PC-9 (cell line): ENCODE measurements at regions not wholly inside any gene's neighbourhood (a gene's known extent, or its start where the extent isn't known, plus 50 kb on each side); places are given as distances from the start of the nearest gene placed in this dataset.

Experiments
- BruUV-seq: library from RNA; stranded (reverse); fragments of 400-500 nt; replicated peaks from 2 replicates; lab custom pipeline; 2021; lab: Mats Ljungman, UMichigan
- CTCF ChIA-PET: fragments of 300-600 bp; sonication (Branson Sonifier 250); formaldehyde crosslinking; loops from one replicate; lab custom pipeline; 2022; ENCODE audit warnings: antibody characterized with exemption; lab: Charles Lee
- POLR2A ChIA-PET: fragments of 300-600 bp; sonication (Branson Sonifier 250); formaldehyde crosslinking; loops from one replicate; lab custom pipeline; 2022; ENCODE audit warnings: antibody characterized with exemption; ENCODE audit not compliant: unreplicated experiment; lab: Charles Lee
- DNase-seq, 2 experiments: peaks; one replicate each; pipeline versions ENCODE4 v3.0.0 to v3.0.0-alpha.2; 2015 to 2022; ENCODE audit warnings: mixed read lengths in 1 of 2
- H2AFZ ChIP-seq: fragments of 200-600 bp; sonication (generic); 2 replicates; pipeline ENCODE4 v1.8.1; 2017; ENCODE audit warnings: antibody characterized with exemption
- H3F3A ChIP-seq: fragments of 200-600 bp; sonication (generic); 2 replicates; pipeline ENCODE4 v1.8.1; 2017; ENCODE audit warnings: antibody characterized with exemption, mild to moderate bottlenecking, low read depth; ENCODE audit not compliant: insufficient read depth
- H3K27ac ChIP-seq: fragments of 200-600 bp; sonication (generic); 2 replicates; pipeline ENCODE4 v1.6.1; 2016; ENCODE audit warnings: mixed run types
- H3K27me3 ChIP-seq: fragments of 200-600 bp; sonication (generic); 2 replicates; pipeline ENCODE4 v1.6.1; 2016; ENCODE audit warnings: low read depth, mixed run types; ENCODE audit not compliant: insufficient read depth
- H3K36me3 ChIP-seq: fragments of 200-600 bp; sonication (generic); 2 replicates; pipeline ENCODE4 v1.6.1; 2016; ENCODE audit warnings: low read depth, mixed run types
- H3K4me1 ChIP-seq: fragments of 200-600 bp; sonication (generic); replicated peaks from 2 replicates; pipeline ENCODE4 v1.6.1; 2016; ENCODE audit warnings: mixed run types; ENCODE audit not compliant: insufficient read depth
- H3K4me2 ChIP-seq: fragments of 200-600 bp; sonication (generic); 2 replicates; pipeline ENCODE4 v1.6.1; 2017; ENCODE audit warnings: mixed run types
- H3K4me3 ChIP-seq: fragments of 200-600 bp; sonication (generic); 2 replicates; pipeline ENCODE4 v1.6.1; 2016; ENCODE audit warnings: mixed run types
- H3K79me2 ChIP-seq: fragments of 200-600 bp; sonication (generic); 2 replicates; pipeline ENCODE4 v1.6.1; 2017; ENCODE audit warnings: low read depth, mixed run types
- H3K9me2 ChIP-seq: fragments of 200-600 bp; sonication (generic); 2 replicates; pipeline ENCODE4 v1.8.1; 2017; ENCODE audit warnings: mild to moderate bottlenecking; ENCODE audit not compliant: insufficient read depth
- H3K9me3 ChIP-seq: fragments of 200-600 bp; sonication (generic); 2 replicates; pipeline ENCODE4 v1.8.1; 2016; ENCODE audit warnings: low read depth; ENCODE audit not compliant: insufficient read depth
- H4K20me1 ChIP-seq: fragments of 200-600 bp; sonication (generic); 2 replicates; pipeline ENCODE4 v1.8.1; 2017; ENCODE audit not compliant: insufficient read depth
- EZH2 ChIP-seq: fragments of 200-600 bp; sonication (generic); IDR thresholded peaks from 2 replicates; pipeline ENCODE4 v1.8.0; 2017; ENCODE audit warnings: antibody characterized with exemption, low read depth
- intact Hi-C: fragments of 100-400 bp; cut with micrococcal nuclease; formaldehyde crosslinking; loops from one replicate; pipeline ENCODE4 v1.10.0; 2022; ENCODE audit not compliant: unreplicated experiment
- TF ChIP-seq, protein P1 (sequence below): fragments of 200-600 bp; sonication (generic); conservative IDR thresholded peaks from 2 replicates; pipeline ENCODE4 v1.6.1; 2017; ENCODE audit warnings: mixed run types, antibody characterized with exemption, mild to moderate bottlenecking, moderate library complexity

DNA sequence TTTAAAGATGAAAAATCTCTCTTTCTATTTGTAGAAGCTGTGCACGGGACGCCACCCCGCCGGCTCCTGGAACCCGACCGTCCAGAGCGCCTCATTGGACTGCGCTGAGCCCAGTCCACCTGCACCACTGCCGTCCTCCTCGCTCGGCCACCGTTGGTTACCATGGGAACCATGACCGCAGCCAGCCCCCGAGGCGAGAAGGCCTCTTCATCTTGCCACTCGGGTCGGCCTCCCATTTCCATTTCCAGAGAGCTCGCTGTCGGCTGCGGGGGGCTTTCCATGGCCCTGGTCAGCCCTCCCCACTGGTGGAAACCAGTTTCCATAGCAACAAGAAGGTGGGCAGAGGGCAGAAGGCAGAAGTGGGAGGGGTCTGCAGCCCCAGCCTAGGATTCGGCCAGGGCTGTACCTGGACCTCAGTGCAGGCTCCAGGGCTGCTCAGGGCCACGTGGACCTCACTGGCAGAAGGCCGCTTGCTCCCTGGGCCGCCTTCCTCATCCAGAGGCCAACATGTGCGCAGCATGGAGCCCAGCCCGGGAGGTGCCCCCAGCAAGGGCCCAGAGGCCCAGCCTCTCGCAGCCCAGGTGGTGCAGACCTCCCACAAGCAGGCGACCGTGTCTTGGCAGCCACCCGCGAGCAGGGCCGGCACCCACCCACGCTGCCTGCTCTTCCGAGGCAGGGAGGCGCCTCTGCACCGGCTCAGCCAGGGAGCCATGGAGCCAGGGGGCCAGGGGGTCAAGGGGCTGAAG lies 283.5 kb upstream of the PPP2R2D start:
- no peak for DNase-seq
- intact Hi-C loops, result no loop called here
- Histone ChIP-seq H3K36me3 (no peaks in the 10 kb centered on the region), H3K4me3 (no peak overlapping the region), H3K27me3 (peaks cover 11% of the 10 kb centered on the region), H3K4me2 (no peak overlapping the region), H4K20me1 (no peaks in the 10 kb centered on the region), H3K79me2 (no peaks in the 10 kb centered on the region), H3K9me2 (no peaks in the 10 kb centered on the region), H3K9me3 (no peaks in the 10 kb centered on the region), H3K27ac (no peak overlapping the region), H2AFZ (no peak overlapping the region), H3F3A (no peaks in the 10 kb centered on the region), H3K4me1 (no peaks in the 10 kb centered on the region; the same call in 1 of the 2 replicates)
- POLR2A ChIA-PET, result no interaction called here
- no TSS peak for BruUV-seq
- CTCF ChIA-PET, result no interaction called here
- TF ChIP-seq, protein P1, sequence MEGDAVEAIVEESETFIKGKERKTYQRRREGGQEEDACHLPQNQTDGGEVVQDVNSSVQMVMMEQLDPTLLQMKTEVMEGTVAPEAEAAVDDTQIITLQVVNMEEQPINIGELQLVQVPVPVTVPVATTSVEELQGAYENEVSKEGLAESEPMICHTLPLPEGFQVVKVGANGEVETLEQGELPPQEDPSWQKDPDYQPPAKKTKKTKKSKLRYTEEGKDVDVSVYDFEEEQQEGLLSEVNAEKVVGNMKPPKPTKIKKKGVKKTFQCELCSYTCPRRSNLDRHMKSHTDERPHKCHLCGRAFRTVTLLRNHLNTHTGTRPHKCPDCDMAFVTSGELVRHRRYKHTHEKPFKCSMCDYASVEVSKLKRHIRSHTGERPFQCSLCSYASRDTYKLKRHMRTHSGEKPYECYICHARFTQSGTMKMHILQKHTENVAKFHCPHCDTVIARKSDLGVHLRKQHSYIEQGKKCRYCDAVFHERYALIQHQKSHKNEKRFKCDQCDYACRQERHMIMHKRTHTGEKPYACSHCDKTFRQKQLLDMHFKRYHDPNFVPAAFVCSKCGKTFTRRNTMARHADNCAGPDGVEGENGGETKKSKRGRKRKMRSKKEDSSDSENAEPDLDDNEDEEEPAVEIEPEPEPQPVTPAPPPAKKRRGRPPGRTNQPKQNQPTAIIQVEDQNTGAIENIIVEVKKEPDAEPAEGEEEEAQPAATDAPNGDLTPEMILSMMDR, result no peak
- TF ChIP-seq EZH2, result no peak

DNA sequence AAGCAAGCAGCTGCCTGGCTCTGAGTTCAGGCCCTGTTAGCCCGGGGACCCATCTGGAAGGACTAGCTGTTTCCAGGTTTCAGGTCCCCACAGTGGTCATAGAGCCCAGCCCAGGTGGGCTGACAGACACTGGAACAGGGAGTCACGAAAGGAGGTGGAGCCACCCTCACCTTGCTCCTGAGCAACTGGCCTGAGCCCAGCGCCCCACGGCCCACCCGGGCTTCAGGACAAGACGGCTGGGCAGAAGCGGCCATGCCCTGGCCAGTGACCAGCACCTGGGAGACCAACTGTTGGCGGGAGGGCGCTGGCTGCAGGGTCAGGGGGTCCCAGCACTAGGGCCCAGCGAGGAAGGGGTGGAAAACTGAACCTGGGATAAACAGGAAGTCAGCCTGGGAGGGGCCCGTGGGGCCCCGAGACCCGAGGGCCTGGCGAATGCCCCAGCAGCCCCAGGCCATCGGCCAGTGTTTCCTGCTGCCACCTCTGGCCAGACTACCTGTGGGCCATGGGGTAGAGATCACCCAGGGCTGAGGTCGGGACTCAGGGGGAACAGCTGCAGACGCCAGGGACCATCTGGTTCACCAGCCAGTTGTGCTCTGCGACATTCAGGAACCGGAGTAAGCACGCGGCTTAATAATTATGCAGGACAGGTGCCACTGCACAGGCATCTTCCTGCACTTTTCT lies 282.1 kb upstream of the PPP2R2D start:
- no peak overlapping the region for H3K27ac ChIP-seq
- H2AFZ ChIP-seq, result no peak overlapping the region
- ChIA-PET POLR2A (no interaction called here), CTCF (no interaction called here)
- no peaks in the 10 kb centered on the region for H3K79me2 ChIP-seq
- H3K4me1 ChIP-seq, result no peaks in the 10 kb centered on the region; the same call in 1 of the 2 replicates
- H3K36me3 ChIP-seq, result no peaks in the 10 kb centered on the region
- DNase-seq, result no peak
- no TSS peak for BruUV-seq
- TF ChIP-seq, protein P1, result no peak
- no peak for TF ChIP-seq EZH2
- no peak overlapping the region for H3K4me2 ChIP-seq
- H3K27me3 ChIP-seq, result peaks cover 8% of the 10 kb centered on the region
- H3F3A ChIP-seq, result no peaks in the 10 kb centered on the region
- intact Hi-C loops, result no loop called here
- H3K9me2 ChIP-seq, result no peaks in the 10 kb centered on the region
- H4K20me1 ChIP-seq, result no peaks in the 10 kb centered on the region
- no peak overlapping the region for H3K4me3 ChIP-seq
- H3K9me3 ChIP-seq, result no peaks in the 10 kb centered on the region

DNA sequence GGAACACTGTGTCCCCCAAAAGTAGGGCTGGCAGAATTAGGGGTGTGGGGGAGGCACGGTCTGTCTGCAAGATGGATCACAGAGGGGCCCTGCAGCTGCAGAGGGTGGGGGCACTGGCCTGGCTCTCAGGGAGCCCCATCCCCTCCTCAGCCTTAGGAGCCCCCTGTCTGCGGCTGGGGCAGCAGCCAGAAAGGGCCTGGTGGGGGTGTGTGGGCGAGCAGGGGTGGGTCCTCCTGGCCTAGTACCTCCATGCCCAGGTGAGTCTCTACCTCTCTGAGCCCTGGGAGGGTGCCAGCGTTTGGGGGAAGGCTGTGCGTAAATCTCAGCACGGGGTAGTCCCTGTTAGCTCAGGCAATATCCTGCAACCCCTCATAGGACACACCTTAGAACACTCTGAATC lies 280.5 kb upstream of the PPP2R2D start:
- Histone ChIP-seq H3K79me2 (no peaks in the 10 kb centered on the region), H2AFZ (no peak overlapping the region), H3K27me3 (peaks cover 6% of the 10 kb centered on the region; the same call in 1 of the 2 replicates), H4K20me1 (no peaks in the 10 kb centered on the region), H3K27ac (no peak overlapping the region), H3K4me3 (no peak overlapping the region), H3K36me3 (no peaks in the 10 kb centered on the region), H3K9me3 (no peaks in the 10 kb centered on the region), H3K4me2 (no peak overlapping the region), H3K4me1 (no peaks in the 10 kb centered on the region; the same call in 1 of the 2 replicates), H3F3A (no peaks in the 10 kb centered on the region), H3K9me2 (no peaks in the 10 kb centered on the region)
- ChIA-PET CTCF (interaction anchor here (0.5 kb wide), 1 partner anchor 219 kb away, joined by 3 read pairs; no protein-coding TSS in a partner anchor), POLR2A (no interaction called here)
- DNase-seq, result no peak
- TF ChIP-seq, protein P1, result no peak
- TF ChIP-seq EZH2, result no peak
- no TSS peak for BruUV-seq
- intact Hi-C loops, result no loop called here
